Neural cell (in vitro differentiated cells): ENCODE measurements at regions not wholly inside any gene's neighbourhood (a gene's known extent, or its start where the extent isn't known, plus 50 kb on each side); places are given as distances from the start of the nearest gene placed in this dataset.

Experiments
- H2AFZ ChIP-seq: fragments of 200-600, 300-800 bp; sonication (generic), shearing (Covaris generic); 2 replicates; pipeline ENCODE4 v1.6.0; 2014; ENCODE audit warnings: low read depth, mild to moderate bottlenecking, antibody characterized with exemption, low read length, moderate library complexity
- H3F3A ChIP-seq: fragments of 200-600 bp; shearing (Covaris generic); 2 replicates; pipeline ENCODE4 v1.6.1; 2016; ENCODE audit warnings: mild to moderate bottlenecking, moderate library complexity, mixed read lengths, antibody characterized with exemption, low read length; ENCODE audit not compliant: insufficient read depth, poor library complexity, severe bottlenecking
- H3K27ac ChIP-seq: fragments of 200-600, 300-800 bp; sonication (generic), shearing (Covaris generic); 2 replicates; pipeline ENCODE4 v1.5.1; 2014; ENCODE audit warnings: mild to moderate bottlenecking, low read length, moderate library complexity
- H3K27me3 ChIP-seq: fragments of 300-800, 200-600 bp; sonication (generic), shearing (Covaris generic); 2 replicates; pipeline ENCODE4 v1.6.0; 2014; ENCODE audit warnings: mild to moderate bottlenecking, low read depth, low read length, moderate library complexity; ENCODE audit not compliant: insufficient read depth
- H3K36me3 ChIP-seq: fragments of 300-800, 200-600 bp; sonication (generic), shearing (Covaris generic); 2 replicates; pipeline ENCODE4 v1.5.1; 2014; ENCODE audit warnings: mild to moderate bottlenecking, antibody characterized with exemption, low read length, moderate library complexity; ENCODE audit not compliant: insufficient read depth
- H3K4me2 ChIP-seq: fragments of 300-800, 200-600 bp; sonication (generic), shearing (Covaris generic); 2 replicates; pipeline ENCODE4 v1.6.0; 2014; ENCODE audit warnings: mild to moderate bottlenecking, low read length
- H3K4me3 ChIP-seq: fragments of 300-800, 200-600 bp; sonication (generic), shearing (Covaris generic); 2 replicates; pipeline ENCODE4 v1.5.1; 2014; ENCODE audit warnings: mild to moderate bottlenecking, low read length, moderate library complexity
- H3K79me2 ChIP-seq: fragments of 200-600 bp; shearing (Covaris generic); replicated peaks from 2 replicates; pipeline ENCODE4 v1.6.0; 2014; ENCODE audit warnings: mild to moderate bottlenecking, low read length, moderate library complexity; ENCODE audit not compliant: insufficient read depth
- H3K9ac ChIP-seq: fragments of 300-800, 200-600 bp; sonication (generic), shearing (Covaris generic); 2 replicates; pipeline ENCODE4 v1.6.1; 2016; ENCODE audit warnings: mild to moderate bottlenecking, low read length, mixed read lengths
- H3K9me2 ChIP-seq: fragments of 200-600 bp; shearing (Covaris generic); 2 replicates; pipeline ENCODE4 v1.6.1; 2016; ENCODE audit warnings: mild to moderate bottlenecking, low read length, mixed read lengths; ENCODE audit not compliant: insufficient read depth
- H3K9me3 ChIP-seq: fragments of 200-600, 300-800 bp; sonication (generic), shearing (Covaris generic); 2 replicates; pipeline ENCODE4 v1.6.1; 2016; ENCODE audit warnings: mild to moderate bottlenecking, mixed run types, low read length, moderate library complexity, mixed read lengths
- H4K20me1 ChIP-seq: fragments of 200-600 bp; shearing (Covaris generic); 2 replicates; pipeline ENCODE4 v1.6.1; 2016; ENCODE audit warnings: mild to moderate bottlenecking, mixed run types; ENCODE audit not compliant: insufficient read depth
- EP300 ChIP-seq: fragments of 450-650 bp; conservative IDR thresholded peaks from 2 replicates; pipeline ENCODE4 v1.6.1; 2014; ENCODE audit warnings: antibody characterized with exemption, mild to moderate bottlenecking, moderate library complexity; ENCODE audit not compliant: poor library complexity, severe bottlenecking
- EZH2 ChIP-seq: fragments of 200-600, 300-800 bp; shearing (Covaris generic), sonication (generic); IDR thresholded peaks from 2 replicates; pipeline ENCODE4 v1.6.1; 2014; ENCODE audit warnings: antibody characterized with exemption, low read length, borderline replicate concordance, mild to moderate bottlenecking; ENCODE audit not compliant: insufficient read depth, poor library complexity, severe bottlenecking
- MXI1 ChIP-seq: fragments of 450-650 bp; conservative IDR thresholded peaks from 2 replicates; pipeline ENCODE4 v1.6.1; 2014; ENCODE audit warnings: antibody characterized with exemption, mild to moderate bottlenecking; ENCODE audit not compliant: poor library complexity, severe bottlenecking
- POLR2AphosphoS5 ChIP-seq: IDR thresholded peaks from 2 replicates; pipeline ENCODE4 v1.6.1; 2012
- RAD21 ChIP-seq: fragments of 450-650 bp; conservative IDR thresholded peaks from 2 replicates; pipeline ENCODE4 v1.6.1; 2014; ENCODE audit warnings: antibody characterized with exemption, mild to moderate bottlenecking, moderate library complexity
- SMC3 ChIP-seq: fragments of 450-650 bp; conservative IDR thresholded peaks from 2 replicates; pipeline ENCODE4 v1.6.1; 2014; ENCODE audit warnings: antibody characterized with exemption, mild to moderate bottlenecking, moderate library complexity; ENCODE audit not compliant: poor library complexity
- TAF1 ChIP-seq: IDR thresholded peaks from 2 replicates; pipeline ENCODE4 v1.6.1; 2012; ENCODE audit warnings: low read depth
- TF ChIP-seq, protein P1 (sequence below): IDR thresholded peaks from 2 replicates; pipeline ENCODE4 v1.6.1; 2012; ENCODE audit warnings: borderline replicate concordance
- TF ChIP-seq, protein P2 (sequence below): fragments of 450-650 bp; IDR thresholded peaks from 2 replicates; pipeline ENCODE4 v1.5.1; 2014; ENCODE audit warnings: antibody characterized with exemption, mild to moderate bottlenecking, moderate library complexity; ENCODE audit not compliant: poor library complexity, severe bottlenecking

DNA sequence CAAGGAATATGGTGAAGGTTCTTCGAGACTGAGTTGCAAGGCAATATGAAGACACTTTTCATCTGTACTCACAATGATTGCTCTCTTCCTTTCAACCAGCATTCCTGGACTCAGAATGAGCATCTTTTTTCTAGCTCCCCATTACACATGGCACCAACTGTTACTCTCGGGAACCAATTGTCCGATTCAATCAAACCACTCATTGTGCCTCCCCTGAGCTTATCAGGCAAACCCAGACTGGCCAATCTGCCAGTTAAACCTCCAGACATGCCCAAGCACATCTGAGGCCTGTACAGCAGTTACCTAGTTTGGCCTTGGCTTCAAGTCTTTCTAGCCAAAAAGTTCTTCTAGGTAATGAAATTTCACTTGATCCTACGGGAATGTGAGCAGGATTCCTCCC lies 164.1 kb downstream of the ID4 start:
- no peaks in the 10 kb centered on the region for H4K20me1 ChIP-seq
- no peak overlapping the region for H3K27ac ChIP-seq
- H3K4me3 ChIP-seq = no peak overlapping the region
- no peak for TF ChIP-seq POLR2AphosphoS5
- no peak for TF ChIP-seq RAD21
- TF ChIP-seq, protein P1, sequence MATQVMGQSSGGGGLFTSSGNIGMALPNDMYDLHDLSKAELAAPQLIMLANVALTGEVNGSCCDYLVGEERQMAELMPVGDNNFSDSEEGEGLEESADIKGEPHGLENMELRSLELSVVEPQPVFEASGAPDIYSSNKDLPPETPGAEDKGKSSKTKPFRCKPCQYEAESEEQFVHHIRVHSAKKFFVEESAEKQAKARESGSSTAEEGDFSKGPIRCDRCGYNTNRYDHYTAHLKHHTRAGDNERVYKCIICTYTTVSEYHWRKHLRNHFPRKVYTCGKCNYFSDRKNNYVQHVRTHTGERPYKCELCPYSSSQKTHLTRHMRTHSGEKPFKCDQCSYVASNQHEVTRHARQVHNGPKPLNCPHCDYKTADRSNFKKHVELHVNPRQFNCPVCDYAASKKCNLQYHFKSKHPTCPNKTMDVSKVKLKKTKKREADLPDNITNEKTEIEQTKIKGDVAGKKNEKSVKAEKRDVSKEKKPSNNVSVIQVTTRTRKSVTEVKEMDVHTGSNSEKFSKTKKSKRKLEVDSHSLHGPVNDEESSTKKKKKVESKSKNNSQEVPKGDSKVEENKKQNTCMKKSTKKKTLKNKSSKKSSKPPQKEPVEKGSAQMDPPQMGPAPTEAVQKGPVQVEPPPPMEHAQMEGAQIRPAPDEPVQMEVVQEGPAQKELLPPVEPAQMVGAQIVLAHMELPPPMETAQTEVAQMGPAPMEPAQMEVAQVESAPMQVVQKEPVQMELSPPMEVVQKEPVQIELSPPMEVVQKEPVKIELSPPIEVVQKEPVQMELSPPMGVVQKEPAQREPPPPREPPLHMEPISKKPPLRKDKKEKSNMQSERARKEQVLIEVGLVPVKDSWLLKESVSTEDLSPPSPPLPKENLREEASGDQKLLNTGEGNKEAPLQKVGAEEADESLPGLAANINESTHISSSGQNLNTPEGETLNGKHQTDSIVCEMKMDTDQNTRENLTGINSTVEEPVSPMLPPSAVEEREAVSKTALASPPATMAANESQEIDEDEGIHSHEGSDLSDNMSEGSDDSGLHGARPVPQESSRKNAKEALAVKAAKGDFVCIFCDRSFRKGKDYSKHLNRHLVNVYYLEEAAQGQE = no peak
- TF ChIP-seq EZH2 = no peak
- TF ChIP-seq SMC3 = no peak
- no peak for TF ChIP-seq EP300
- TF ChIP-seq TAF1 = no peak
- TF ChIP-seq, protein P2, sequence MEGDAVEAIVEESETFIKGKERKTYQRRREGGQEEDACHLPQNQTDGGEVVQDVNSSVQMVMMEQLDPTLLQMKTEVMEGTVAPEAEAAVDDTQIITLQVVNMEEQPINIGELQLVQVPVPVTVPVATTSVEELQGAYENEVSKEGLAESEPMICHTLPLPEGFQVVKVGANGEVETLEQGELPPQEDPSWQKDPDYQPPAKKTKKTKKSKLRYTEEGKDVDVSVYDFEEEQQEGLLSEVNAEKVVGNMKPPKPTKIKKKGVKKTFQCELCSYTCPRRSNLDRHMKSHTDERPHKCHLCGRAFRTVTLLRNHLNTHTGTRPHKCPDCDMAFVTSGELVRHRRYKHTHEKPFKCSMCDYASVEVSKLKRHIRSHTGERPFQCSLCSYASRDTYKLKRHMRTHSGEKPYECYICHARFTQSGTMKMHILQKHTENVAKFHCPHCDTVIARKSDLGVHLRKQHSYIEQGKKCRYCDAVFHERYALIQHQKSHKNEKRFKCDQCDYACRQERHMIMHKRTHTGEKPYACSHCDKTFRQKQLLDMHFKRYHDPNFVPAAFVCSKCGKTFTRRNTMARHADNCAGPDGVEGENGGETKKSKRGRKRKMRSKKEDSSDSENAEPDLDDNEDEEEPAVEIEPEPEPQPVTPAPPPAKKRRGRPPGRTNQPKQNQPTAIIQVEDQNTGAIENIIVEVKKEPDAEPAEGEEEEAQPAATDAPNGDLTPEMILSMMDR = no peak
- no peak for TF ChIP-seq MXI1
- no peaks in the 10 kb centered on the region for H3K79me2 ChIP-seq
- H3K36me3 ChIP-seq = no peaks in the 10 kb centered on the region
- no peak overlapping the region for H3K4me2 ChIP-seq
- no peaks in the 10 kb centered on the region for H3K27me3 ChIP-seq
- H2AFZ ChIP-seq = no peak overlapping the region
- no peaks in the 10 kb centered on the region for H3K9me3 ChIP-seq
- no peaks in the 10 kb centered on the region for H3F3A ChIP-seq
- H3K9ac ChIP-seq = no peak overlapping the region
- H3K9me2 ChIP-seq = no peaks in the 10 kb centered on the region

DNA sequence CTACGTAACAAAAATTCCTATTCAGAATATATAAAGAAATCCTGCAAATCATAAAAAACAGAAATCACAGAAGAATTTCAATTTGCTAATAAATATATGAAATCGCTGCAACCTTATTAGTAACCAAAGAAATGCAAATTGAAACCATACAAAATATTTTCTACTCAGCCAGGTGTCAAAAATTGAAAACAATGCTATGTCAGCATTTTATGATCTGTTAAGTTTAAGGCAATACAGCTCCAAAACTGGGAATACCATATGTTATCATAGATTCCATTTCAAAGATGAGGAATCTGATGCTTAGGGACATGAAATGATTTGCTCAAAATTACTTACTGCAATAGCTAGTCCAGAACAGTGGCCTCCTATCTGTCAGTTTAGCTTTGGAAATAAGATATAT lies 168.9 kb downstream of the ID4 start:
- H3K4me3 ChIP-seq = no peak overlapping the region
- no peaks in the 10 kb centered on the region for H3K36me3 ChIP-seq
- no peaks in the 10 kb centered on the region for H3K79me2 ChIP-seq
- no peak overlapping the region for H3K9ac ChIP-seq
- no peaks in the 10 kb centered on the region for H3K27me3 ChIP-seq
- no peak overlapping the region for H3K27ac ChIP-seq
- no peaks in the 10 kb centered on the region for H3F3A ChIP-seq
- TF ChIP-seq EZH2 = no peak
- no peak for TF ChIP-seq EP300
- no peak for TF ChIP-seq POLR2AphosphoS5
- no peak for TF ChIP-seq MXI1
- no peak for TF ChIP-seq RAD21
- TF ChIP-seq, protein P1 = no peak
- no peak for TF ChIP-seq TAF1
- no peak for TF ChIP-seq SMC3
- TF ChIP-seq, protein P2 = no peak
- H3K4me2 ChIP-seq = no peak overlapping the region
- H3K9me2 ChIP-seq = no peaks in the 10 kb centered on the region
- H3K9me3 ChIP-seq = no peaks in the 10 kb centered on the region
- H2AFZ ChIP-seq = no peak overlapping the region
- H4K20me1 ChIP-seq = no peaks in the 10 kb centered on the region
